Smooth muscle cell (in vitro differentiated cells): ENCODE measurements at regions not wholly inside any gene's neighbourhood (a gene's known extent, or its start where the extent isn't known, plus 50 kb on each side); places are given as distances from the start of the nearest gene placed in this dataset.

Experiments used
- DNase-seq: peaks from one replicate; lab custom pipeline; 2025; ENCODE audit not compliant: unreplicated experiment; lab: John Stamatoyannopoulos, UW
- H2AFZ ChIP-seq: fragments of 200-600 bp; sonication (generic); 2 replicates; pipeline ENCODE4 v1.6.0; 2016; ENCODE audit warnings: antibody characterized with exemption, low read depth, mild to moderate bottlenecking
- H3F3A ChIP-seq: fragments of 200-600 bp; sonication (generic); 2 replicates; pipeline ENCODE4 v1.6.0; 2017; ENCODE audit warnings: antibody characterized with exemption, low read depth
- H3K27ac ChIP-seq: fragments of 200-600 bp; sonication (generic); 2 replicates; pipeline ENCODE4 v1.5.1; 2016; ENCODE audit warnings: low read depth, mild to moderate bottlenecking
- H3K27me3 ChIP-seq: fragments of 200-600 bp; sonication (generic); 2 replicates; pipeline ENCODE4 v1.6.1; 2016; ENCODE audit warnings: low read depth, mild to moderate bottlenecking
- H3K36me3 ChIP-seq: fragments of 200-600 bp; sonication (generic); 2 replicates; pipeline ENCODE4 v1.5.1; 2016; ENCODE audit warnings: low read depth
- H3K4me1 ChIP-seq: fragments of 200-600 bp; sonication (generic); 2 replicates; pipeline ENCODE4 v1.5.1; 2016; ENCODE audit warnings: low read depth
- H3K4me2 ChIP-seq: fragments of 200-600 bp; sonication (generic); 2 replicates; pipeline ENCODE4 v1.6.0; 2016; ENCODE audit warnings: mild to moderate bottlenecking
- H3K4me3 ChIP-seq: fragments of 200-600 bp; sonication (generic); 2 replicates; pipeline ENCODE4 v1.5.1; 2016; ENCODE audit warnings: mild to moderate bottlenecking
- H3K79me2 ChIP-seq: fragments of 200-600 bp; sonication (generic); 2 replicates; pipeline ENCODE4 v1.6.0; 2016; ENCODE audit warnings: low read depth, mild to moderate bottlenecking
- H3K9ac ChIP-seq: fragments of 200-600 bp; sonication (generic); 2 replicates; pipeline ENCODE4 v1.6.0; 2016; ENCODE audit warnings: low read depth
- H3K9me3 ChIP-seq: fragments of 200-600 bp; sonication (generic); replicated peaks from 2 replicates; pipeline ENCODE4 v1.5.1; 2016; ENCODE audit warnings: low read depth
- H4K20me1 ChIP-seq: fragments of 200-600 bp; sonication (generic); 2 replicates; pipeline ENCODE4 v1.6.0; 2016; ENCODE audit warnings: low read depth
- CTCF ChIP-seq: fragments of 200-600 bp; sonication (generic); IDR thresholded peaks from 2 replicates; pipeline ENCODE4 v1.5.1; 2017; ENCODE audit warnings: borderline replicate concordance, mild to moderate bottlenecking, antibody characterized with exemption; ENCODE audit not compliant: insufficient read depth, poor library complexity, severe bottlenecking
- WGBS: methylation state at CpG from one replicate; pipeline ENCODE4 v1.1.7; 2016; ENCODE audit warnings: low lambda C conversion rate; 5-methylcytosine and 5-hydroxymethylcytosine counted together

- Histone ChIP-seq H2AFZ (no peak overlapping the region), H3K27ac (peak overlapping the region; percentile 45), H3F3A (no peaks in the 10 kb centered on the region), H3K4me2 (peak overlapping the region; percentile 23), H4K20me1 (no peaks in the 10 kb centered on the region), H3K27me3 (no peaks in the 10 kb centered on the region), H3K4me1 (peaks cover 3% of the 10 kb centered on the region), H3K9me3 (no peaks in the 10 kb centered on the region), H3K79me2 (no peaks in the 10 kb centered on the region), H3K9ac (no peak overlapping the region), H3K36me3 (no peaks in the 10 kb centered on the region), H3K4me3 (no peak overlapping the region)
- DNase-seq: no peak
- no peak for TF ChIP-seq CTCF
- 49% methylated on average over 8 of the region's 8 CpGs for WGBS
Observed at GRCh38 chr6:164208371-164208770, 793.9 kb downstream of the QKI start.

GRCh38 chr6:164206807-164207423 lies 792.4 kb downstream of the QKI start:
- WGBS: 87% methylated on average over 2 of the region's 2 CpGs
- Histone ChIP-seq H3F3A (no peaks in the 10 kb centered on the region), H2AFZ (no peak overlapping the region), H3K9ac (no peak overlapping the region), H3K4me1 (peaks cover 3% of the 10 kb centered on the region), H3K79me2 (no peaks in the 10 kb centered on the region), H3K27ac (no peak overlapping the region), H3K4me2 (no peak overlapping the region), H3K27me3 (no peaks in the 10 kb centered on the region), H3K9me3 (no peaks in the 10 kb centered on the region), H4K20me1 (no peaks in the 10 kb centered on the region), H3K36me3 (no peaks in the 10 kb centered on the region), H3K4me3 (no peak overlapping the region)
- no peak for TF ChIP-seq CTCF
- DNase-seq: no peak

GRCh38 chr6:164200071-164200470 lies 785.6 kb downstream of the QKI start:
- no peaks in the 10 kb centered on the region for H3K79me2 ChIP-seq
- no peak overlapping the region for H3K27ac ChIP-seq
- no peaks in the 10 kb centered on the region for H3K4me1 ChIP-seq
- no peaks in the 10 kb centered on the region for H3K36me3 ChIP-seq
- H2AFZ ChIP-seq: no peak overlapping the region
- H3F3A ChIP-seq: no peaks in the 10 kb centered on the region
- no peaks in the 10 kb centered on the region for H4K20me1 ChIP-seq
- WGBS: 89% methylated on average over 1 of the region's 1 CpG
- no peak for TF ChIP-seq CTCF
- no peak overlapping the region for H3K9ac ChIP-seq
- no peak overlapping the region for H3K4me3 ChIP-seq
- no peaks in the 10 kb centered on the region for H3K9me3 ChIP-seq
- no peak overlapping the region for H3K4me2 ChIP-seq
- H3K27me3 ChIP-seq: no peaks in the 10 kb centered on the region
- no peak for DNase-seq

- H3K36me3 ChIP-seq: no peaks in the 10 kb centered on the region
- no peak for DNase-seq
- 79% methylated on average over 1 of the region's 1 CpG for WGBS
Observed at GRCh38 chr6:164195942-164196281, 781.4 kb downstream of the QKI start.

More at GRCh38 chr6:164195942-164196281, 781.4 kb downstream of the QKI start:
- no peak overlapping the region for H3K4me2 ChIP-seq
- H3K27me3 ChIP-seq: no peaks in the 10 kb centered on the region
- no peaks in the 10 kb centered on the region for H3K79me2 ChIP-seq
- no peak overlapping the region for H3K9ac ChIP-seq
- H3K4me3 ChIP-seq: no peak overlapping the region
- no peaks in the 10 kb centered on the region for H3K4me1 ChIP-seq
- no peaks in the 10 kb centered on the region for H3F3A ChIP-seq
- no peak overlapping the region for H3K27ac ChIP-seq
- no peak overlapping the region for H2AFZ ChIP-seq
- no peaks in the 10 kb centered on the region for H4K20me1 ChIP-seq
- no peak for TF ChIP-seq CTCF
- no peaks in the 10 kb centered on the region for H3K9me3 ChIP-seq
